ENCODE measurements at regions not wholly inside any gene's neighbourhood (a gene's known extent, or its start where the extent isn't known, plus 50 kb on each side); places are given as distances from the start of the nearest gene placed in this dataset.

DNA sequence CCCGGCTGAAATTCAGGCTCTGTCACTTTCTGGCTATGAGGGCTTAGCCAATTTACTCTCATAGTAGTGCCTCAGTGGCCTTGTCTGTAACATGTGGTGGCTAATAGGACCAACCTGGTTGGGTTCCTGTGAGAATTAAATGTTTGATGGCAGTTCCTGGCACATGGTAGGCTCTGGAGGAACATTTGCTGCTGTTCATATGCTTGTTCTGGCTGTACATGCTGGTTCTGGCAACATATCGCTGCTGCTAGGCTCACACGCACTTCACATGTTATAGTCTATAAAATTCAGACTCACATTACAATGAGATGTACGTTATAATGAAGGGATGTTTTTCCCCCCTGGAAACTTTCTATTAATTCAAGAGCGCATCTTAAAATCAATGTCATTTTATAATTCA, 417.7 kb upstream of the GYPC start:
- no TSS peak for BruUV-seq (replicated peaks)
- in situ Hi-C loops (cut with MboI; ENCODE audit: low sequenced_read_pairs): no loop called here
- no CpG with 5 or more reads among the region's 5 CpGs for WGBS, 2 experiments (ENCODE audit: extremely low coverage in 2 of 2, insufficient read length in 1 of 2)

More for the DNA sequence above, 417.7 kb upstream of the GYPC start:
- H3K4ac ChIP-seq (ENCODE audit: low read depth, low read length): no peak overlapping the region
- H2BK120ac ChIP-seq (ENCODE audit: low read depth, low read length): no peak overlapping the region
- no peak for TF ChIP-seq RAD21 (IDR thresholded peaks at IDR 0.05; ENCODE audit: low read length)
- TF ChIP-seq, protein P1, sequence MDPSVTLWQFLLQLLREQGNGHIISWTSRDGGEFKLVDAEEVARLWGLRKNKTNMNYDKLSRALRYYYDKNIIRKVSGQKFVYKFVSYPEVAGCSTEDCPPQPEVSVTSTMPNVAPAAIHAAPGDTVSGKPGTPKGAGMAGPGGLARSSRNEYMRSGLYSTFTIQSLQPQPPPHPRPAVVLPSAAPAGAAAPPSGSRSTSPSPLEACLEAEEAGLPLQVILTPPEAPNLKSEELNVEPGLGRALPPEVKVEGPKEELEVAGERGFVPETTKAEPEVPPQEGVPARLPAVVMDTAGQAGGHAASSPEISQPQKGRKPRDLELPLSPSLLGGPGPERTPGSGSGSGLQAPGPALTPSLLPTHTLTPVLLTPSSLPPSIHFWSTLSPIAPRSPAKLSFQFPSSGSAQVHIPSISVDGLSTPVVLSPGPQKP (IDR thresholded peaks at IDR 0.05; ENCODE audit: borderline replicate concordance, low read depth, low read length): no peak
- no peak for TF ChIP-seq SMC3 (IDR thresholded peaks at IDR 0.05; ENCODE audit: low read depth, low read length)
- TF ChIP-seq, protein P2, sequence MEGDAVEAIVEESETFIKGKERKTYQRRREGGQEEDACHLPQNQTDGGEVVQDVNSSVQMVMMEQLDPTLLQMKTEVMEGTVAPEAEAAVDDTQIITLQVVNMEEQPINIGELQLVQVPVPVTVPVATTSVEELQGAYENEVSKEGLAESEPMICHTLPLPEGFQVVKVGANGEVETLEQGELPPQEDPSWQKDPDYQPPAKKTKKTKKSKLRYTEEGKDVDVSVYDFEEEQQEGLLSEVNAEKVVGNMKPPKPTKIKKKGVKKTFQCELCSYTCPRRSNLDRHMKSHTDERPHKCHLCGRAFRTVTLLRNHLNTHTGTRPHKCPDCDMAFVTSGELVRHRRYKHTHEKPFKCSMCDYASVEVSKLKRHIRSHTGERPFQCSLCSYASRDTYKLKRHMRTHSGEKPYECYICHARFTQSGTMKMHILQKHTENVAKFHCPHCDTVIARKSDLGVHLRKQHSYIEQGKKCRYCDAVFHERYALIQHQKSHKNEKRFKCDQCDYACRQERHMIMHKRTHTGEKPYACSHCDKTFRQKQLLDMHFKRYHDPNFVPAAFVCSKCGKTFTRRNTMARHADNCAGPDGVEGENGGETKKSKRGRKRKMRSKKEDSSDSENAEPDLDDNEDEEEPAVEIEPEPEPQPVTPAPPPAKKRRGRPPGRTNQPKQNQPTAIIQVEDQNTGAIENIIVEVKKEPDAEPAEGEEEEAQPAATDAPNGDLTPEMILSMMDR (conservative IDR thresholded peaks at IDR 0.05; ENCODE audit: low read depth, low read length): no peak
- no peak for TF ChIP-seq POLR2A (IDR thresholded peaks at IDR 0.05; ENCODE audit: low read depth, low read length)
- TF ChIP-seq CEBPB (IDR thresholded peaks at IDR 0.05; ENCODE audit: low read depth, low read length): no peak
- no peak for TF ChIP-seq FOS (IDR thresholded peaks at IDR 0.05; ENCODE audit: low read depth, low read length)
- TF ChIP-seq RCOR1 (IDR thresholded peaks at IDR 0.05; ENCODE audit: insufficient replicate concordance, low read length): no peak
- no peak for TF ChIP-seq BHLHE40 (IDR thresholded peaks at IDR 0.05; ENCODE audit: low read depth, low read length)
- no peak for TF ChIP-seq NFE2L2 (IDR thresholded peaks at IDR 0.05; ENCODE audit: low read depth, low read length)
- TF ChIP-seq, protein P3, sequence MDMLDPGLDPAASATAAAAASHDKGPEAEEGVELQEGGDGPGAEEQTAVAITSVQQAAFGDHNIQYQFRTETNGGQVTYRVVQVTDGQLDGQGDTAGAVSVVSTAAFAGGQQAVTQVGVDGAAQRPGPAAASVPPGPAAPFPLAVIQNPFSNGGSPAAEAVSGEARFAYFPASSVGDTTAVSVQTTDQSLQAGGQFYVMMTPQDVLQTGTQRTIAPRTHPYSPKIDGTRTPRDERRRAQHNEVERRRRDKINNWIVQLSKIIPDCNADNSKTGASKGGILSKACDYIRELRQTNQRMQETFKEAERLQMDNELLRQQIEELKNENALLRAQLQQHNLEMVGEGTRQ (IDR thresholded peaks at IDR 0.05; ENCODE audit: low read depth, low read length): no peak
- no peak for TF ChIP-seq MXI1 (IDR thresholded peaks at IDR 0.05; ENCODE audit: borderline replicate concordance, low read depth, low read length)
- TF ChIP-seq RFX5 (IDR thresholded peaks at IDR 0.05; ENCODE audit: low read depth, low read length): no peak
- TF ChIP-seq MAFK (IDR thresholded peaks at IDR 0.05; ENCODE audit: low read depth, low read length): no peak
- no peak for TF ChIP-seq MAZ (IDR thresholded peaks at IDR 0.05; ENCODE audit: borderline replicate concordance, low read depth, low read length)
- no peak for TF ChIP-seq CHD1 (IDR thresholded peaks at IDR 0.05; ENCODE audit: low read depth, low read length)
- H4K91ac ChIP-seq (ENCODE audit: insufficient read depth, low read depth, low read length): no peak overlapping the region
- no peaks in the 10 kb centered on the region for H3K4me1 ChIP-seq (ENCODE audit: control insufficient read depth, insufficient read depth, low read length)
- H3K9me1 ChIP-seq (ENCODE audit: insufficient read depth, low read length): no peaks in the 10 kb centered on the region
- dilution Hi-C loops (cut with HindIII; ENCODE audit: low sequenced_read_pairs, unreplicated experiment): no loop called here
- H2AK9ac ChIP-seq (replicated peaks; ENCODE audit: low read depth, low read length, poor library complexity): no peak overlapping the region
- H3K56ac ChIP-seq (ENCODE audit: extremely low read depth, insufficient read depth, low read length): no peak overlapping the region
- H3K27ac ChIP-seq (ENCODE audit: insufficient read depth, low read length): no peak overlapping the region
- H2BK20ac ChIP-seq (ENCODE audit: low read depth, low read length): no peak overlapping the region
- no peak overlapping the region for H3K9ac ChIP-seq (ENCODE audit: low read depth, low read length)
- ATAC-seq (ENCODE audit: low read depth): no peak
- peaks cover 10% of the 10 kb centered on the region for H3K9me3 ChIP-seq (ENCODE audit: control insufficient read depth, insufficient read depth, low read length)
- H3K14ac ChIP-seq (replicated peaks; ENCODE audit: low read depth, low read length): no peak overlapping the region
- no peaks in the 10 kb centered on the region for H3K79me1 ChIP-seq (ENCODE audit: low read depth in 1 of 2, low read length in 2 of 2)
- no peak overlapping the region for H2BK15ac ChIP-seq (ENCODE audit: low read depth, low read length)
- no peak overlapping the region for H2AFZ ChIP-seq (replicated peaks; ENCODE audit: low read length, poor library complexity)
- H2AK5ac ChIP-seq (ENCODE audit: low read depth, low read length): no peak overlapping the region
- H3K4me2 ChIP-seq (ENCODE audit: low read depth, low read length): no peak overlapping the region
- H3K18ac ChIP-seq (ENCODE audit: low read depth, low read length): no peak overlapping the region
- intact Hi-C loops (cut with micrococcal nuclease): no loop called here
- H3K4me3 ChIP-seq (ENCODE audit: insufficient read depth, low read depth, low read length): no peak overlapping the region
- H4K8ac ChIP-seq (ENCODE audit: low read depth in 2 of 2, low read length in 2 of 2): no peak overlapping the region
- POLR2A ChIA-PET (ENCODE audit: unreplicated experiment): no interaction called here
- H3K23ac ChIP-seq (ENCODE audit: low read depth, low read length): no peak overlapping the region
- no peaks in the 10 kb centered on the region for H3K36me3 ChIP-seq (ENCODE audit: control insufficient read depth, insufficient read depth, low read length)
- CTCF ChIA-PET: no interaction called here
- no peak for DNase-seq
- no peak overlapping the region for H4K5ac ChIP-seq (ENCODE audit: low read depth, low read length)
- H3K27me3 ChIP-seq (ENCODE audit: control insufficient read depth, insufficient read depth, low read length): no peaks in the 10 kb centered on the region
- H4K20me1 ChIP-seq (ENCODE audit: insufficient read depth, low read length): no peaks in the 10 kb centered on the region
- H2BK5ac ChIP-seq (ENCODE audit: low read depth, low read length, poor library complexity, severe bottlenecking): no peak overlapping the region

All from IMR-90 (cell line).